ENCODE measurements at regions not wholly inside any gene's neighbourhood (a gene's known extent, or its start where the extent isn't known, plus 50 kb on each side); places are given as distances from the start of the nearest gene placed in this dataset.
A peak's percentile ranks its signal among the peaks of the same experiment; 100 is the strongest.

DNA sequence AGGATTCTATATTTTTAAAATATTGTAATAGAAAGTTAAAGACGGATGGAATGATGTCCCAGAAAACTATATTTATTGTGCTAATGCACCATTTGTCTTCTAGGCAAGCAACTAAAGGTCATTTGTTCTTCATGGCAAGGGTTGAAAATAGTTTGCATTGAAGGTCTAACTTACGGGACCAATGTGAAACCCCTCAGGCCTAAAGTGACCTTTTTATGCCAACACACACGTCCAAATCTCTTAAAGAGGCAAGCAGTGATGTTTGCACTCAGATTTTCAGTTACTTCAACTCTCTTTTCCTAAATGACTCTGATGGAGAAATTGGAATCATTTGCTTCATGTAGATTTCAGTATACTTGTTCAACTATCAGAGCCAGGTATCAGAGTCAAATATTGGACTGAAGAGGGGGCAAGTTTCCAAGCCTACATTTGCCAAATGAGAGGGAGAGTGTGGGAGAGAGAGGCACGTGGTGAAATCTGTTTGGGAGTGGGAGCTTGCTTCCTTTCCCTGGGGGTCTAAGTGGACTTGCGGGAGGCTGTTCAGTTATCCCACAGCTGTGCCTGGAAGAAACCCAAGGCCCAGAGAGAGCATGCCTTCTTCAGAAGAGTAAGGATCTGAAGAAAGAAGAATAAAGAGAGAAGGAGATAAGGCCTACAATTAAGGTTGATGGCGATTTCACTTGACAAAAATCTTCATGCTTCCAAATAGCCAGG is 459.8 kb downstream of the BCAT1 start:
- TF ChIP-seq, protein P1, sequence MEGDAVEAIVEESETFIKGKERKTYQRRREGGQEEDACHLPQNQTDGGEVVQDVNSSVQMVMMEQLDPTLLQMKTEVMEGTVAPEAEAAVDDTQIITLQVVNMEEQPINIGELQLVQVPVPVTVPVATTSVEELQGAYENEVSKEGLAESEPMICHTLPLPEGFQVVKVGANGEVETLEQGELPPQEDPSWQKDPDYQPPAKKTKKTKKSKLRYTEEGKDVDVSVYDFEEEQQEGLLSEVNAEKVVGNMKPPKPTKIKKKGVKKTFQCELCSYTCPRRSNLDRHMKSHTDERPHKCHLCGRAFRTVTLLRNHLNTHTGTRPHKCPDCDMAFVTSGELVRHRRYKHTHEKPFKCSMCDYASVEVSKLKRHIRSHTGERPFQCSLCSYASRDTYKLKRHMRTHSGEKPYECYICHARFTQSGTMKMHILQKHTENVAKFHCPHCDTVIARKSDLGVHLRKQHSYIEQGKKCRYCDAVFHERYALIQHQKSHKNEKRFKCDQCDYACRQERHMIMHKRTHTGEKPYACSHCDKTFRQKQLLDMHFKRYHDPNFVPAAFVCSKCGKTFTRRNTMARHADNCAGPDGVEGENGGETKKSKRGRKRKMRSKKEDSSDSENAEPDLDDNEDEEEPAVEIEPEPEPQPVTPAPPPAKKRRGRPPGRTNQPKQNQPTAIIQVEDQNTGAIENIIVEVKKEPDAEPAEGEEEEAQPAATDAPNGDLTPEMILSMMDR (conservative IDR thresholded peaks at IDR 0.05; ENCODE audit: low read depth, low read length) = no peak
- DNase-seq (ENCODE audit: low read depth) = no peak
- no peak overlapping the region for H3K4me3 ChIP-seq (ENCODE audit: low read depth, low read length)

DNA sequence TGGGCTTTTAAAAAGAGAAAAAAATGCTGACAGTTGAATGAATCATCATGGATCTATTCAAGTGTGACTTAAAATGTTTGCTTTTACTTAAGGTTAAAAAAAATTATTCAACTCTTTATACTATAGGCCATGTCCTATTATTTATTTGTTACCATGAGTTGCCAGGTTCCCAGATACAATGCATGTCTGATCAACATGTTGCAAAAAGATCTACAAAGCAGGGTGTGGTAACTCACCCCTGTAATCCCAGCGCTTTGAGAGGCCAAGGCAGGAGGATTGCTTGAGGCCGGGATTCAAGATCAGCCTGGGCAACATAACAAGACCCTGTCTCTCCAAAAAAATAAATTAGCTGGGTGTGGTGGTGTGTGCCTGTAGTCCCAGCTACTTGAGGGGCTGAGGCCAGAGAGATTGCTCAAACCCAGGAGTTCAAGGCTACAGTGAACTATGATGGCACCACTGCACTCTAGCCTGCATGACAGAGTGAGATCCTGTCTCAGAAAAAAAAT is 460.8 kb downstream of the BCAT1 start:
- DNase-seq (ENCODE audit: low read depth) = peak; percentile 30
- TF ChIP-seq, protein P1 (conservative IDR thresholded peaks at IDR 0.05; ENCODE audit: low read depth, low read length) = no peak
- no peak overlapping the region for H3K4me3 ChIP-seq (ENCODE audit: low read depth, low read length)

DNA sequence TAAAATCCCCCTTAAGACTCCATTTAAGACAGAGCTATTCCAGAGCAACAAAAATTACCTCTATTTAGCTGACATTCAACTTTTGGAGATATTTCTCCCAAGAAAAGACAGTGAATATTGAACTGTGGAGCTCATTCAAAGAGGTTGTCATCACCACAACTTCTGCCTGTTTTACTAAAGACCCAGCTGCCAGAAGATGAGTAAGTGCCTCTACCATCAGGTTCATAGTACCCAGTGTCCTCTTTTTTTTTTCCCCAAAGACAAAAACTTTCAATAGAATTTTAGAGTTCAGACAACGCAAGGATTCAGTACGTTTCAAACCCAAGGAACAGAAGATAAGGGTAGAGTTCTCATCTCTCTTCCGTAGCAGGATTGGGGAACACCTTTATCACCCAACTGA is 461.3 kb downstream of the BCAT1 start:
- no peak overlapping the region for H3K4me3 ChIP-seq (ENCODE audit: low read depth, low read length)
- TF ChIP-seq, protein P1 (conservative IDR thresholded peaks at IDR 0.05; ENCODE audit: low read depth, low read length) = no peak
- DNase-seq (ENCODE audit: low read depth) = peak; percentile 64

DNA sequence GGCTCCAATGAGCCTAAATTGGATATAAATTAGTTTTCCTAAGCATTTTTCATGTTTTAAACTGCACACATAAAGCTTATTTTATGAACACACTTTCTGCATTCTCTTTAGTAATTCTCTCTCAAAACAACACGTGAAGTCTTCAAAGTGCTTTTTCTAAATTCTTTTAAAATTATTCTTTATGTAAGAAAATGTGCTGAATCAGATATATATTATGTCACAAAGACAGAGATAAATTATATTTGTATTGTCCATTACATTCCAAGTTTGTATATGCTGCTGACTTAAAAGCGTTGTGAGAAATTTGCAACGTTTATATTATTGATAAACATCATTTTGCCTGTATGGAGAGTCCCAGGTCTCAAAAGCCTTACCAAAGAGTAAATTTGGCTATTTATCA is 465.2 kb downstream of the BCAT1 start:
- TF ChIP-seq, protein P1 (conservative IDR thresholded peaks at IDR 0.05; ENCODE audit: low read depth, low read length) = no peak
- H3K4me3 ChIP-seq (ENCODE audit: low read depth, low read length) = no peak overlapping the region
- DNase-seq (ENCODE audit: low read depth) = no peak

DNA sequence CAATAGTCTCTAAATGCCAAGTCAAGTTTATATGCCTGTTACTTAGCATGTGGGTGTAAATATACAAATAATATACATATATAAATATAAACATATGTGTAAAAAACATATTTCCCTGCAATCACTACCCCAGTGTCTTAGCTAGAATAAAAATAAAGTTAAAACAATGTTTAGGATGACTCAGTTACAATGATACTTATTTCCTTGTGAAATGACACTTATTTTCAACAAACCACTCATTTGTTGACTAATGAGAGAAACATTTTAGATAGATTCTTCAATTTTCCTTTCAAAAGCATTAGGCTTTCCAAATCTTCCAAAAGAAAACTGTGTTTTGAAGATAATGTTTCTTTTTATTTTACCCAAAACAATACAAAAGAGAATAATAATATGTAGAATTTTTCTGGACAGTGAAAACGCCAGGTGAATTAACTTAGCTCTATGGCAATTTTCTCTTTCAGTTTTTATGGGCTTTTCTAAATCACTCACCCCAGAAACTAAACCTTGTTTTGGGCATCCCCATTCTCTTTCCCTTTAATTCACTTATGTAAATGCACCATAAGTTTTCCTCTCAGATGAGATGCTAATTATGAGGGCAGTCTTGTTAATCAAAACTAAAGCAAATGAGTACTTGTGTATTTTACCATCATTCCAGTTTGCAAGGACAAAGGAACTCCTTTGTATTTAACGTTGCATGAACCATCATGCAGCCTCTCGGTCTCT is 465.9 kb downstream of the BCAT1 start:
- TF ChIP-seq, protein P1 (conservative IDR thresholded peaks at IDR 0.05; ENCODE audit: low read depth, low read length) = no peak
- no peak for DNase-seq (ENCODE audit: low read depth)
- no peak overlapping the region for H3K4me3 ChIP-seq (ENCODE audit: low read depth, low read length)

DNA sequence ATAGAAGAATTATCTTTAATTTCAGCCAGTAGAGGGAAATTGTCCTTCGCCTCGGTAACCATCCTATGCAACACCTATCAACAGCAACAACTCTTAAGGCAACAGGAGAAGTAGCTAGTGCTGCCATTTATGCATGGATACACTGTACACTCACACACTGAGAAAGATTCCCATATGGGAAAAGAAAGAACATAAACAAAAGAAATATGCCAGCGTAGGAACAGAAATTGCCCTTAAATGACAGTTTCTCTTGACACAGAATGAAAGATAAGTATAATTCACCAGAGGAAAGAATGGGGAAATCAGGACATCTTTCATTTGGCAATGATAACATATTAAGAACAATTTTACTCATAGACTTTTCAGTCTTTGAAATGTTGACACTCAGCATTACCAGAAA is 466.9 kb downstream of the BCAT1 start:
- no peak for DNase-seq (ENCODE audit: low read depth)
- TF ChIP-seq, protein P1 (conservative IDR thresholded peaks at IDR 0.05; ENCODE audit: low read depth, low read length) = no peak
- H3K4me3 ChIP-seq (ENCODE audit: low read depth, low read length) = no peak overlapping the region

All from choroid plexus epithelial cell (primary cell).